ENCODE measurements at regions not wholly inside any gene's neighbourhood (a gene's known extent, or its start where the extent isn't known, plus 50 kb on each side); places are given as distances from the start of the nearest gene placed in this dataset.

DNA sequence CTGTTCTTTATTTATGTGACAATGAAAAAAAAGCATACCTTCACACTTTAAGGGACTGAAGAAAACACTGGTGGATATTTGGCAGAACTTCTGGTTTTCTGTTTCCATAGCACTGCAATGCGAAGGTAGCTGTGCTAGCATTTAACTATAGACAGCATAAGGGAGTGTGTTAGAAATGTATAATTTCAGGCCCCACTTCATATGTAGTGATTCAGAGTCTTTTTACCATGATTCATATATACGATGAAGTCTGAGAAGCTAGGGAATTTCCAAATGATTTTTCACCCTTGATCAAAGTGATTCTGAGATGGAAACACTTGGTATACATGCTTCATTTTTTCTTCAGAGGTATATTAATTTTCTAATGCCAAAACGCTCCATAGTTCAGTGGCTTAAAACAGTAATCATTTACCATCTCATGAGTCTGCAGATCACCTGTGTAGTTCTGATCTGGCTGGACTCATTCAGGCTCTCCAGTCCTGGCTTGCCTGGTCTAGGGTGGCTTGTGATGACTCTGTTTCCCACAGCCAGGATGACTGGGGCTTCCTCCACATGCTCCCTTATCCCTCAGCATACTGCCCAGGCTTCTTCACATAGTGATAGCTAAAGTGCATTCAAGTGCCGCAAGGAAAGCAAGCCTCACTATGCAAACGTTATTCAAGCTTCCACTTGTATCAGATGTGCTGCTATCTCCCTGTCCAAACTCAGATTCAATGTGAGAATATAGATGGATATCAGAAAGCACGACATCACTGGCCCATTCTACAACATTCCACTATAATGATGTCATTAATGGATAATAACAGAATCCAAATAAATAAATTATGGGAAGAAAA is 790.1 kb downstream of the TECRL start:
- FAIRE-seq, result no peak

DNA sequence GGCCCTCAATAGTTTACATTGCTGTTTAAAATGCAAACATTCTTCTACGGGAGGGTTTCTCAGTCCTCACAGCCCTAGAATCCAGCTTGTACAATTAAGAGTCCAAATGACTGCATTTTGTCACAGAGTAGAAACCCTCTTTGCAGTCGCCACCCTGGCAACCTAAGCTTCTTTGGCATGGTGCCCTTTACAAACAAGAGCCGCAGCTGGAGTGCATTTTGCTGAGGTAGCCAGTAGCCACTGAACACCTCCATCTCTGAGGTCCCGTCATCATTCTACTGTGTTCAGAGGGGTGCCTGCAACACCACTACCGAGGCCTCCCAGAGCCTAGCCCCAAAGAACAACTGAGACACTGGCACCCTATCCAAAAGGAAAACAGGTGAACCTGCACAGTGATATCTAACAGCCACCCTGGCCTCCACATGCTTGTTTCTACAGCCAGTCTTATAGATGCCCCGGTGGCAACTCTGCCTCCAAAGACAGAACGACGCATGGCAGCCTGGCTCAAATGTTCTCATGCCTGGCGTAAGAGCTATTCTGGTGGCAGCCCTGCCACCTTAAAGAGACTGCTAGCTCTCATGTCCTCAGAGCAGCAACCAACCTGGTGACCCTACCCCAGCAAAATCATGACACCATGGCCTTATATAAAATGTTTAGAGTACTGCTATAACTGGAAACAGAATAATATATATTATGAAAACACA is 801.9 kb downstream of the TECRL start:
- FAIRE-seq, result no peak

DNA sequence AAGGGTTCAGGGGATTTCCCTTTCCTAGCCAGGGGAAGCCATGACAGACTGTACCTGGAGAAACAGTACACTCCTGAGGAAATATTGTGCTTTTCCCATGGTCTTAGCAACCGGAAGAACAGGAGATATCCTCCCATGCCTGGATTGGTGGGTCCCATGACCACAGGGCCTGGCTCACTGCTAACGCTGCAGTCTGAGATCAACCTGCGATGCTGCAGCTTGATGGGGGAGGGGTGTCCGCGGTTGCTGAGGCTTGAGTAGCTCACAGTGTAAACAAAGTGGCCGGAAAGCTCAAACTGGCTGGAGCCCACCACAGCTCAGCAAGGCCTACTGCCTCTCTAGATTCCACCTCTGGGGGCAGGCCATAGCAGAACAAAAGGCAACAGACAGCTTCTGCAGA is 819.5 kb downstream of the TECRL start:
- no peak for FAIRE-seq

DNA sequence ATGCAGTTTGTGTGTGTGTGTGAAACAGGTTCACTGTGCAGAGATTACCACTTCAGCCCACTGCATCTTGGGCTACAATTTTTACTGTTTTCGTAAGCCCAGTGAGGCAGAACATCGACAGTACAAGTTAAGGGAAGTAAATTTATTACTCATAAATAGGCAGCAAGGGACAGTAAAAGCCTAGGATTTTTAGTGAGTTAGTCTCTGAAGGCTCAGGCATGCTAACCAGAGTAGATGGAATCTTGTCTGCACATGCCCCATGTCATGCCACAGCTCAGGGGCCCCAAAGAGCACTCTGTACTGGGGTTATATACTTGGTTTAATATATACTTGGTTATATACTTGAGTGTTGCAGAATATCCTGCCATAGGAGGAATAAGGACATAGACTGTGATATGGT is 825.7 kb downstream of the TECRL start:
- FAIRE-seq, result no peak

DNA sequence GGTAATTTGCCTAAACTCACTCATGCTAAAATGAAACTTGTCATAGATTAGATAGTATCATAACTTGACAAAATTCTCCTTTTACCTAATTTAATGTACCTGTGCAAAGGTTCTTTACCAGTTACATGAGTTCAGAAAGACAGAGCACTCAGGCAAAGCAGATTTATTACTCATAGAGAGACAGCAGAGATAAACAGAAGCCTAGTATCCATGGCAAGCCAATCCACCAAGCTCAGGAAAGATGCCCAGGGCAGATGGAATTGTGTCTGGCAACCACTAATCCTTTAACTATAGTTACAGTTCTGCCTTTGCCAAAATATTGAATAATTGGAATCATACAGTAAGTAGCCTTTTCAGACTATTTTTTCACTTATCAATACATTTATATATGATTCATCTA is 826.2 kb downstream of the TECRL start:
- no peak for FAIRE-seq

DNA sequence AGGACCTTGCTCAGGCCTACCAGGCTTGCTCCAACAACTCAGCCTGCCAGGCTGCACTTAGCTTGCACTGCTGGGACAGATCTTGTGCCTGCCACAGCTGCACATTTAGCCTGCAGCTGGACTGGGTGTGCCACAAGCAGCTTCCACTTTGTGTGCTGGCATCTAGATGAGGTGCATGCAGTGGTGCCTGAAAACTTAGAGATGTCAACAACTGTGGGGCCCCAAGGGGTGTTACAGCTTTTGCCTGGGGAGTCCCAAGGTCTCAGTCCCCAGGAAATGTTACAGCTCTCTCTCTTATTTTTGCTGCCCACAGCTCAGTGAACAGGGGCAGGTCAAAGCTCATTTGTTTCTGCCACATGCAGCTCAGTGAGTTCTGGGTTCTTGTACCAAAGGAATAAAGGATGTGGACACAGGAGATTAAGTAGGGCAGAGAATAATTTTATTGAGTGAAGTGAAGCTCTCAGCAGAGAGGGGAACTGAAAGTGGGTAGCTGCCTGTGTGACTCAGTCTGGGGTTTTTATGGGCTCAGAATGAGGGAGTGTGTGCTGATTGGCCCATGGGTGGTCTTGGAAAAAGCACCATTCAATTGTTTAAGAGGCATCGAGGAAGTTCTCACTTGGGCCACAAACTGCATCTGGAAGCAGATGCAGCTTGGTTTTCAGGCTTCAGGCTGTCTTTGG is 828.3 kb downstream of the TECRL start:
- FAIRE-seq, result no peak

DNA sequence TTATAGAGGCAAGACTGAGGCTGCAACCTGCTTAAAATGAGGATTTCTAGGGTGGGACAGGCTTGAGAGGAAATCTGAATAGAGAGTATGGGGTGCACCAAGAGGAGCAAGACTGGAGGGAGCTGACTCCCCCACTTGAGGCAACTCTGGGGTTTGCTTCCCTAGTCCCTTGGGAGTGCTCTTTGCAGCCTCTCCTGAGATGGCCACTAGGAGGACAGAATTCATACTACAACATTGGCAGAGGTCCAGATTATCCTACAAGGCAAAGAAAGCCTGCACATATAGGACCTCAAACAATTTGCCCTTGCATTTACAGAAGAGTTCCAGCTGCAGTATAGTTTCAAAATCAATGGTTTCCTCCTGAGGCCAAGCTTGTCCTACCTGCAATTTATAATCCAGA is 830.9 kb downstream of the TECRL start:
- FAIRE-seq, result no peak

DNA sequence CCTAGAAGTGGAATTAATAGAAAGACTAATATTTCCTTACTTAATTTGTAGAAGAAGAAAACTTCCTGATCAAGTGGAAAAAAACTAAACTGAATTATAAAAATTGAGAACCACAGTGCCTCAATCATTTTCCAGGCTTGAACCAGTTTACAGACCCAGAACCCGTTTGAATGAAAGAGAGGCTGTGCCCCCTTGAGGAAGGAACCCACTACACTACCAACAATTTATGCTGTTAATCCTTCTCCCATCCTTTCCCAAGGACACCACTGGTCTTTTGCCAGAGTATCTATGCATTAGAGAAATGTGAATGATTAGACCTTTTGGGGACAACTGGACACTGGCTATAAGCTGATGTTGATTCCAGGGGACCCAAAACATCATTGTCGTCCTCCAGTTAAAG is 842.6 kb downstream of the TECRL start:
- no peak for FAIRE-seq

DNA sequence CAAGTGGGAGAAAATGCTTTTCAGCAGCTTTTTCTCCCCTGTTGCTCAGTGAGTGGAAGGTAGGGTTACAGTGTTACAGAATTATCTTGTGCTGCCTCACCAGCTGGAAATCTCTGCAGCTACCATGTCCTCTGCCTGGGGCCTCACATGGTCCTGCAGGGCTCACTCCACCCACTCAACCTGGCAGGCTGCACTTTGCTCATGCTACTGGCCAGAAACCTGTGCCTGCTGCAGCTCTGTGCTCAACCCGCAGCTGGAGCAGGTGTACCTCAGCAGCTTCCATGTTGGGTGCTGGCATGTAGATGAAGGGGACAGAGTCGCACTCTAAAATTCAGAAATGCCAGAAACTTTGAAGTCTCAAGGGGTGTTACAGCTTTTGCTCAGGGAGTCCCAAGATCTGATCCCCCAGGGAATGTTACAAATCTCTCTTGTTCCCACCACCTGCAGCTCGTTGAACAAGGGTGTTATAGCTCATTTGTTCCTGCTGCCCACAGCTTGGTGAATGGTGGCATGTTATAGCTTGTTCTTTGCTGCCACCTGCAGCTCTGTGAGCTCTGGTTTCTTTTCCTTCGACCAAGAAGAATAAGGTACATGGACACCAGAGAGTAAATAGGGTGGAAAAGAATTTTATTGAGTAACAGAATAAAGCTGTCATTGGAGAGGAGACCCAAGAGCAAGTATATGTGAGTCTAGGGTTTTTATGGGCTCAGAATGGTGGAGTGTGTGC is 845.8 kb downstream of the TECRL start:
- no peak for FAIRE-seq

DNA sequence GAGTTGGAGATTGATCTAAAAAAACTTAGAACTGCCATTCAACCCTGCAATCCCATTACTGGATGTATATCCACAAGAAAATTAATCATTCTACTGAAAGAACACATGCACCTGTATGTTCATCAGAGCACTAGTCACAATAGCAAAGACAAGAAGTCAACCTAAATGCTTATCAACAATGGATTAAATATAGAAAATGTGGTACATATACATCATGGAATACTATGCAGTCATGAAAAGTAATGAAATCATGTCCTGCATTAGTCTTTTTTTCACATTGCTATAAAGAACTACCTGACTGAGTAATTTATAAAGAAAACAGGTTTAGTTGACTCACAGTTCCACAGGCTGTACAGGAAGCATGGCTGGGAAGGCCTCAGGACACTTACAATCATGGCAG is 850.5 kb downstream of the TECRL start:
- no peak for FAIRE-seq

DNA sequence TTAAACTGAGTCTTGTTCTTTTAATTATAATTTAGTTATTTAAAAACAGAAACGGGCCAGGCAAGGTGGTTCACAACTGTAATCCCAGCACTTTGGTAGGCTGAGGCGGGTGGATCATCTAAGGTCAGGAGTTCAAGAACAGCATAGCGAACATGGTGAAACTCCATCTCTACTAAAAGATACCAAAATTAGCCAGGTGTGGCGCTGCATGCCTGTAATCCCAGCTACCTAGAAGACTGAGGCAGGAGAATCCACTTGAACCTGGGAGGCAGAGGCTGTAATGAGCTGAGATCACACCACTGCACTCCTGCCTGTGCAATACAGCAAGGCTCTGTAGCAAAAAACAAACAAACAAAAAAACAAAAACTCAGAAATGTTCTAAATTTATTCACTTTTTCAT is 852.9 kb downstream of the TECRL start:
- no peak for FAIRE-seq

DNA sequence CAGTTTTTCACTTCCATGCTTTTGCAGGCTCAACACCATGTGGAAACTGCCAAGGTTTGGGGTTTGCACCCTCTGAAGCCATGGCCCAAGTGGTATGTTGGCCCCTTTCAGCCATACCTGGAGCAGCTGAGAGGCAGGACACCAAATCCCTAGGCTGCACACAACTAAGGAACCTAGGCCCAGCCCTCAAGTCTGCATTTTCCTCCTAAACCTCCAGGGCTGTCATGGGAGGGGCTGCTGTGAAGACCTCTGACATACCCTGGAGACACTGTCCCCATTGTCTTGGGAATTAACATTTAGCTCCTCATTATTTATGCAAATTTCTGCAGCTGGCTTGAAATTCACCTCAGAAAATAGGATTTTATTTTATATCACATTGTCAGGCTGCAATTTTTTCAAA is 856.1 kb downstream of the TECRL start:
- no peak for FAIRE-seq

DNA sequence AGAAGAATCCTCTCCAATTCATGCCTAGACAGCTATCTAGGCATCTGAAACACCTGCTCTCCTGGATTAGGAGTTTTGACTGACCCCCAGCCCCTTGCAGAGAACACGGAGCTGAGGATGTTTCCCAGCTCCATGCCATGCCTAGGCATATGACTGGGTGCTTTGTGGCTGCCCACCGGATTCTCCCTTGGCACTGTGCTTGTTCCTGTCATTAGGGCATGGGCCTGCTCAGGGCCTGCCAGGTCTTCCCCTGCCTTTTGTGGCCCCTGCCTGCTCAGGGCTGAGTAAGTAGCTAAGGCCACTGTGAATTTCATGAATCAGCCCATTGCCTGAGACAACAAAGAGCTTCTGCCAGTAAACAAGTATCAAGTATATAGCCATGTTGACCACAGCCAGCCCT is 867.4 kb downstream of the TECRL start:
- FAIRE-seq, result no peak

DNA sequence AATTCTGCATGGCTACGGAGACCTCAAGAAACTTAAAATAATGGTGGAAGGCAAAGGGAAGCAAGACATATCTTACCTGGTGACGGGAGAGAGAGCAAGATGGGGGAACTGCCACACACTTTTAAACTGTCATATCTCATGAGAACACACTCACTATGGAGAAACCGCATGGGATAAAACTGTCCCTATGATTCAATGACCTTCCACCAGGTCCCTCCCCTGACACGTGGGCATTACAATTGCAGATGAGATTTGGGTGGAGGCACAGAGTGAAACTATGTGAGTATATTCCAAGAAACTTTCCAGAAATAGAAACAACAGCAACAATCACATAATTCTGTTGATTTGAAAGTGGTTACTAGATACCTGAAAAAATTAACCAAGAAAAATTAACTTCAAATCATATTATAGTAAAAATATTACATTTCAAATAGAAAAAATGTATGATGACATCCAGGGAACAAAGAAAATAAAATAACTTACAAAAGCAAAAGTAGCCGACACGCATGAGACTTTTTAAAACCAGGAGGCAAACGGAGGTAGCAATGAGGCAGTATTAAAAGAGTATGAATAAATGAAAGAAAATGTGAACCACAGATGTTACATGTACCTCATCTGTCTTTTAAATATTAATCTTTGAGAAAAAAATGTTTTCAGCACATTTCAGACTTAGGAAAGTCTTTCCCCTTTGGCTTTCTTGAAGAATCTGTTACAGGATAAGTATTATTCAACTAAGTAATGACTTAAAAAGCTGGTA is 879.5 kb downstream of the TECRL start:
- FAIRE-seq, result no peak

DNA sequence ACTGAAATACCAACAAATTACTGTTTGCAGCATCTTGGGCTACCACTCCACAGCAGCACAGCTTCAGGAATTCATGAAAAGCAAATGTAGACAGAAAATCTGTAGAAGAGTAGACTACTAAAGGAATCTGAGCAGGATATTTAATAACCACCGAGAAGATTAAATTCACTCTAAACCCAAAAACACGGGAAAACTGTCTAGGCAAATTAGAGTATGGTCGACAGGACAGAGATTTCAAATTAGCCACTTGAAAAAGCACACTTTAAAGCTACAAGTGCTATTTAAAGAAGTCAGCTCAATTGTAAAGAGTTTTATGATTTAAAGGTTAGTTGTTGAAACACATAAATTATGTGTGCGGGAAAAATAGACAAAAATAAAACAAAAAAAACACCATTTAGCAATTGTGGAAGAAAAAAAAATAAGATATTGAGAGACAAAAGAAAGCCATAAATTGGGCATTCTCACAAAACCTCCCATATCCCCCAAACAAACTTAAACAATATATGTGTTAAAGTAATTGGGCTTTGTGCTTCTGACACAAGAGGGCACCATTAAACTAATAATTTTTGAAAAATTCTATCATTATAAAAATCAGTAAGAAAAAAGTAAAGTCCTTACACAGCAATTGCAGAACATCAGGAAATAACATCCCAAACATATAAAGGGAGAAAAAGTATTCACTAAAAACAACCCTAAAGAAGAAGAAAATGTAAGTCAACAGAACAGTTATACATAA is 880.8 kb downstream of the TECRL start:
- FAIRE-seq, result no peak

DNA sequence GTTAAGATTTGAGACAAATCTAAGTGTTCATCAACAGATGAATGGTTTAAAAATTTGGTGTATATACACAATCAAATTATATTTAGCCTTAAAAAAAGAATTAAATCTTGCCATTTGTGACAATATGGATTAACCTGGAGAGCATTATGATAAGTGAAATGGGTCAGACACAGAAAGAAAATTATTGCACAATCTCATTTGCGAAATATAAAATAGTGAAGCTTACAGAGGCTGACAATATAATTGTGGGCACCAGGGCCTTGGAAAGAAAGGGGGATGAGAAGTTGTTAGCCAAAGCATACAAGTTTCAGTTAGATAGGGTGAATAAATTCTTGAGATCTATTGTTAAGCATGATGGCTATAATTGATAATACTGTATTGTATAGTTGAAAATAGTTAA is 883.0 kb downstream of the TECRL start:
- no peak for FAIRE-seq

DNA sequence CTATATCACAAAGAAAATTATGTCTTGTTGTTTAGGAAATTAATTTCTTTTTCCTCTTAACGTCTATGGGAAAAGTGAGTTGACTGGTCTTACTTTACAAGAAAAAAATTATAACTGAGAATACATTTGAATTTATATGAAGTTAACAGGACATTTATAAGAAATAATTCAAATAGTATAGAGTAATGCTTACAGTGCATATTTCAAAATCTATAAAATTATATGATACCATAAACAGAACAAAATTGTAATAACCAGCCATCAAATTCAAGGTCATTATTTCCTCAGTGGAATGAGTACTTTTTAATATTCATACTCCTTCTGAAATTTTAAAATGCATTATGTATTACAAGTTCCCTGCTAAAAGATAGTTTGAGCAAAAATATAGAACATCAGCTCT is 884.5 kb downstream of the TECRL start:
- FAIRE-seq, result no peak

DNA sequence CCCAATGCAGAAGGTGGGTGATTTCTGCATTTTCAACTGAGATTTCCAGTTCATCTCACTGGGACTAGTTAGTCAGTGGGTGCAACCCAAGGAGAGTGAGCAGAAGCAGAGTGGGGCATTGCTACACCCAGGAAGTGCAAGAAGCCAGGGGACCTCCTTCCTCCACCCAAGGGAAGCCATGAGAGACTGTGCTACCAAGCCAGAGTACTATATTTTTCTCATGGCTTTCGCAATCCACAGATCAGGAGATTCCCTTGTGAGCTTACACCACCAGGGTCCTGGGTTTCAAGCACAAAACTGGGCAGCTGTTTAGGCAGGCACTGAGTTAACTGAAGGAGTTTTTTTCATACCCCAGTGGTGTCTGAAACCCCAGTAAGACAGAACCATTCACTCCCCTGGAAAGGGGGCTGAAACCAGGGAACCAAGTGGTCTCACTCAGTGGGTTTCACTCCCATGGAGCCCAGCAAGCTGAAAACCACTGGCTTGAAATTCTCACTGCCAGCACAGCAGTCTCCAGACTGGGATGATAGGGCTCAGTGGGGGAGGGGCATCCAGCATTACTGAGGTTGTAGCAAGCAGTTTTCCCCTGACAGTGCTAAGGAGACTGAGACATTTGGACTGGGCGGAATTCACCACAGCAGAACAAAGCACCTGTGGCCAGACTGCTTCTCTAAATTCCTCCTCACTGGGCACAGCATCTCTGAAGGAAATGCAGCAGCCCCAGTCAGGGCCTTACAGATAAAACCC is 903.4 kb downstream of the TECRL start:
- no peak for FAIRE-seq

DNA sequence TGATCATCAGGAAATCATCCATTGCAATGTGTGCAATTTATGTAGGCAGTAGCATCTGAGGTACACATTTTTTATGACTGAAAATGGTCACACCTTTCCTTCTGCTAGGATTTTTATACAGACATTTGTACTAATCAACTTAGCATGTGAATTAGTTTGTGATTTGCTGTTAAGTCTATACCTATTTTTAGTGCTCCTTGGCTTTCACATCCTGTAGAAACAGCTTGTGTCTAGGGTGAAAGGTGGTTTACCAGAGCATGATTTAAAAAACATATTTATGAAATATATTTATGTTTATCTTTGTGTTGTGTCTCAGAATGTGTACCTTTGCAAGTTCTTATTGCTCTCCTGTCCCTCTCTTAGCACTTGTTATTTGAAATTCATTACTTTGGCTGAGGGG is 916.0 kb downstream of the TECRL start:
- no peak for FAIRE-seq

DNA sequence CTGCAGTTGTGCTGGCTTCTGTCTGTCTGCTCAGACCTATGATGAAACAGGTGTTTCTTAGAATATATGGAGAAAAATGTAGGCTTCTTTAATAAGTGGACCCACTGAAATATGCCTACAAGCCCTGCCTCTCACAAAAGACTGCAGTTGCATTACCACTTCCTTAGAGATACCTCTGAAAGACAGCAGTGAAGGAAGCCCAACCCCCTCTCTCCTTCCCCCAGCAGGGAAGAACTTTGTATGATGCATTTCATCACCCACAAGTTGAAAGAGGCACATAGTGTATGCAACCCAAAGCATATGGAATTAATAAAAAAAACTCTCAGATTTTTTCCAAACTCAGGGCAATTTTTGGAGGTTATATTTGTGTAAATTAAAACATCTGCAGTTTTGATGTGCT is 916.7 kb downstream of the TECRL start:
- FAIRE-seq, result no peak

DNA sequence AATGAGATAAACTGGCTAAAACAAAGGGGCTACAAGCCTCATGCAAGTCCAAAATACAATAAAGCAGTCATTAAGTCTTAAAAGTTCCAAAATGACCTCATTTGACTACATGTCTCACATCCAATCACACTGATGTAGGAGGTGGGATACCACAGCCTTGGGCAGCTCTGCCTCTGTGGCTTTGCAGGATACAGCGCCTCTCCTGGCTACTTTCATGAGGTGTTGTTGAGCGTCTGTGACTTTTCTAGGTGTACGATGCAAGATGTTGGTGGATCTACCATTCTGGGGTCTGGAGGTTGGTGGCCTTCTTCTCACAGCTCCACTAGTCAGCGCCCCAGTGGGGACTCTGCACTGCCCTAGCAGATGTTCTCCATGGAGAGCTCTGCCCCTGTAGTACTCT is 944.9 kb downstream of the TECRL start:
- FAIRE-seq, result no peak
